ENCODE measurements at regions not wholly inside any gene's neighbourhood (a gene's known extent, or its start where the extent isn't known, plus 50 kb on each side); places are given as distances from the start of the nearest gene placed in this dataset.

DNA sequence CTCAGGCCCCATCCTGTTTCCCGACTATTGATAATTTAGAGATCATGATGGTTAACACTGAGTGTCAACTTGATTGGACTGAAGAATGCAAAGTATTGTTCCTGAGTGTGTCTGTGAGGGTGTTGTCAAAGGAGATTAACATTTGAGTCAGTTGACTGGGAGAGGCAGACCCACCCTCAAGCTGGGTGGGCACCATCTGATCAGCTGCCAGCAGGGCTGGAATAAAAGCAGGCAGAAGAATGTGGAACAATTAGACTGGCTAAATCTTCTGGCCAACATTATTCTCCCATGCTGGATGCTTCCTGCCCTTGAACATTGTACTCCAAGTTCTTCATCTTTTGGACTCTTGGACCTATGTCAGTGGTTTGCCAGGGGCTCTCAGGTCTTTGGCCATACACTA is 1170.0 kb upstream of the CNTN5 start:
- no peaks in the 10 kb centered on the region for H3K27me3 ChIP-seq
- H3K36me3 ChIP-seq, result no peaks in the 10 kb centered on the region
- H3K4me3 ChIP-seq, result no peak overlapping the region
- no peaks in the 10 kb centered on the region for H3K4me1 ChIP-seq
- intact Hi-C loops (cut with DNase I), result no loop called here
- no peaks in the 10 kb centered on the region for H3K9me3 ChIP-seq
- H3K27ac ChIP-seq, result no peak overlapping the region
- TF ChIP-seq, protein P1, sequence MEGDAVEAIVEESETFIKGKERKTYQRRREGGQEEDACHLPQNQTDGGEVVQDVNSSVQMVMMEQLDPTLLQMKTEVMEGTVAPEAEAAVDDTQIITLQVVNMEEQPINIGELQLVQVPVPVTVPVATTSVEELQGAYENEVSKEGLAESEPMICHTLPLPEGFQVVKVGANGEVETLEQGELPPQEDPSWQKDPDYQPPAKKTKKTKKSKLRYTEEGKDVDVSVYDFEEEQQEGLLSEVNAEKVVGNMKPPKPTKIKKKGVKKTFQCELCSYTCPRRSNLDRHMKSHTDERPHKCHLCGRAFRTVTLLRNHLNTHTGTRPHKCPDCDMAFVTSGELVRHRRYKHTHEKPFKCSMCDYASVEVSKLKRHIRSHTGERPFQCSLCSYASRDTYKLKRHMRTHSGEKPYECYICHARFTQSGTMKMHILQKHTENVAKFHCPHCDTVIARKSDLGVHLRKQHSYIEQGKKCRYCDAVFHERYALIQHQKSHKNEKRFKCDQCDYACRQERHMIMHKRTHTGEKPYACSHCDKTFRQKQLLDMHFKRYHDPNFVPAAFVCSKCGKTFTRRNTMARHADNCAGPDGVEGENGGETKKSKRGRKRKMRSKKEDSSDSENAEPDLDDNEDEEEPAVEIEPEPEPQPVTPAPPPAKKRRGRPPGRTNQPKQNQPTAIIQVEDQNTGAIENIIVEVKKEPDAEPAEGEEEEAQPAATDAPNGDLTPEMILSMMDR (IDR thresholded peaks at IDR 0.05), result no peak
- no peak for DNase-seq (ENCODE audit: low spot score in 2 of 2)

DNA sequence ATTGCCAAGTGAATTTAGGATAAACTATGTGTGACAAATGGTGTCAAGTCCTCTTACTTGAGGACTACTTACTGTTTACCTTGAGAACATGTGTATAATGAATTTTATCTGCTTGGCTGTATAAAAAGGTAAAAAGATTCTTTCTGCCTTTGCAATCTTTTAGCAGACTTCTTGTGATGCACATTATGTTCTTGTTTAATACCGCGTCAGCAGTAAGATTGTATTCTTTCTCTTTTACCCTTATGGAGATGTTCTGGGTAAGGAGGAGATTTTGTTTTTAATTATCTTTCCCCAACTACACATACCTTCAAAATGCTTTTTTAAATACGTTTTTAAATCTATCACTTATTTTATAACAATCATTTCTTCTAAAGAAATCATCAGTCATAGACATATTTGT is 1166.4 kb upstream of the CNTN5 start:
- no peaks in the 10 kb centered on the region for H3K9me3 ChIP-seq
- H3K4me1 ChIP-seq, result no peaks in the 10 kb centered on the region
- no peak overlapping the region for H3K4me3 ChIP-seq
- TF ChIP-seq, protein P1 (IDR thresholded peaks at IDR 0.05), result no peak
- no peaks in the 10 kb centered on the region for H3K27me3 ChIP-seq
- no peak overlapping the region for H3K27ac ChIP-seq
- intact Hi-C loops (cut with DNase I), result no loop called here
- DNase-seq (ENCODE audit: low spot score in 2 of 2), result no peak
- no peaks in the 10 kb centered on the region for H3K36me3 ChIP-seq

GRCh38 chr11:97854877-97855276 is 1165.9 kb upstream of the CNTN5 start:
- no peaks in the 10 kb centered on the region for H3K36me3 ChIP-seq
- intact Hi-C loops (cut with DNase I), result no loop called here
- no peaks in the 10 kb centered on the region for H3K4me1 ChIP-seq
- no peak for DNase-seq (ENCODE audit: low spot score in 2 of 2)
- H3K27ac ChIP-seq, result no peak overlapping the region
- TF ChIP-seq, protein P1 (IDR thresholded peaks at IDR 0.05), result no peak
- H3K9me3 ChIP-seq, result no peaks in the 10 kb centered on the region
- H3K27me3 ChIP-seq, result no peaks in the 10 kb centered on the region
- no peak overlapping the region for H3K4me3 ChIP-seq

- no peak overlapping the region for H3K27ac ChIP-seq
- no peak overlapping the region for H3K4me3 ChIP-seq
- no peaks in the 10 kb centered on the region for H3K9me3 ChIP-seq
- DNase-seq (ENCODE audit: low spot score in 2 of 2), result no peak
- intact Hi-C loops (cut with DNase I), result no loop called here
- no peaks in the 10 kb centered on the region for H3K27me3 ChIP-seq
- H3K4me1 ChIP-seq, result no peaks in the 10 kb centered on the region
- TF ChIP-seq, protein P1 (IDR thresholded peaks at IDR 0.05), result no peak
- no peaks in the 10 kb centered on the region for H3K36me3 ChIP-seq
Observed at GRCh38 chr11:97856666-97857065, 1164.1 kb upstream of the CNTN5 start.

DNA sequence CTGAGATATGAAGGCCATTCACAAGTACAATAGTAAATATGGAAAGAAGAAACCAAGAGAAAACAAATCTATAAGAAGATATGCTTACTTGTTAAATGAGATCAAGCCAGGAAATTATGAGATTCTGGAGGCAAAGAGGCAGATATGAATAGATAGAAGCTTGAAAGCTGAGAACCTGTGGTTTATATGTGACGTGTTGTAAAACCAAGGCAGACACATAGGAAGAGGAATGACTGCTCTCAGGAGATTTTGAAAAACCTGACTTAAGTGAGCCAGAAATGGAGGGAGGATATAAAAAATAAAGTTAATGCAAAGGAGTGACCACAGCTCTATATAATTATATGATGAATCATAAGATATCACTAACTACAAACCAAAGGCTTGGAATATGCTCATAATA is 1160.5 kb upstream of the CNTN5 start:
- TF ChIP-seq, protein P1 (IDR thresholded peaks at IDR 0.05), result no peak
- no peaks in the 10 kb centered on the region for H3K4me1 ChIP-seq
- no peaks in the 10 kb centered on the region for H3K36me3 ChIP-seq
- no peak overlapping the region for H3K27ac ChIP-seq
- no peak for DNase-seq (ENCODE audit: low spot score in 2 of 2)
- intact Hi-C loops (cut with DNase I), result no loop called here
- no peak overlapping the region for H3K4me3 ChIP-seq
- no peaks in the 10 kb centered on the region for H3K9me3 ChIP-seq
- H3K27me3 ChIP-seq, result no peaks in the 10 kb centered on the region

- TF ChIP-seq, protein P1 (IDR thresholded peaks at IDR 0.05), result no peak
- Histone ChIP-seq H3K27ac (no peak overlapping the region), H3K36me3 (no peaks in the 10 kb centered on the region), H3K4me1 (no peaks in the 10 kb centered on the region), H3K27me3 (no peaks in the 10 kb centered on the region), H3K4me3 (no peak overlapping the region), H3K9me3 (no peaks in the 10 kb centered on the region)
- intact Hi-C loops (cut with DNase I), result no loop called here
- no peak for DNase-seq (ENCODE audit: low spot score in 2 of 2)
Observed at GRCh38 chr11:97862021-97862420, 1158.7 kb upstream of the CNTN5 start.

Measured in ascending aorta (tissue), 2 donors.